HepG2 (cell line): ENCODE measurements at regions not wholly inside any gene's neighbourhood (a gene's known extent, or its start where the extent isn't known, plus 50 kb on each side); places are given as distances from the start of the nearest gene placed in this dataset.

Experiments used
- ATAC-seq: fragments of 200-7000 bp; cut with Tn5 transposase; 3 replicates; pipeline ENCODE4 v1.9.1; 2020; ENCODE audit warnings: mild to moderate bottlenecking, moderate library complexity
- BruUV-seq: library from RNA; stranded (reverse); fragments of 400-500 nt; replicated peaks from 2 replicates; lab custom pipeline; 2021; lab: Mats Ljungman, UMichigan
- CTCF ChIA-PET: fragments of 300-600 bp; formaldehyde crosslinking; extraction: SDS; loops from one replicate; lab custom pipeline; 2021; ENCODE audit warnings: low total read pairs, inconsistent platforms, low intra/inter-chr PET ratio; lab: Yijun Ruan, JAX
- POLR2A ChIA-PET: fragments of 350-600 bp; sonication (Branson Sonifier 250); formaldehyde crosslinking; loops from one replicate; lab custom pipeline; 2020; ENCODE audit warnings: antibody characterized with exemption, inconsistent platforms; lab: Yijun Ruan, JAX
- DNase-seq: peaks from one replicate; pipeline ENCODE4 v3.0.0-alpha.2; 2015; ENCODE audit warnings: low spot score
- FAIRE-seq: peaks from 3 replicates; lab custom pipeline; 2011; peaks lifted over from hg19 to GRCh38; lab: Jason Lieb, UNC
- H2AFZ ChIP-seq: one replicate; pipeline ENCODE4 v1.6.1; 2011; ENCODE audit warnings: low read length, inconsistent platforms
- H3K27ac ChIP-seq: fragments of 300-600 bp; 3 replicates; pipeline ENCODE4 v1.8.0; 2011; ENCODE audit warnings: mixed run types, mild to moderate bottlenecking, mixed read lengths, low read length, inconsistent platforms; ENCODE audit not compliant: insufficient read depth; ENCODE audit errors: extremely low read length
- H3K27me3 ChIP-seq, 2 experiments: fragments of 200-600 bp in 1 of 2; 2 replicates in 1 of 2; 3 replicates in 1 of 2; pipeline versions ENCODE4 v1.6.0 to v1.8.0; 2011; ENCODE audit warnings: low read length in 2 of 2, mild to moderate bottlenecking in 2 of 2, moderate library complexity in 2 of 2, inconsistent platforms in 1 of 2; ENCODE audit not compliant: insufficient read depth in 2 of 2, control insufficient read depth in 1 of 2
- H3K36me3 ChIP-seq, 2 experiments: fragments of 200-600 bp in 1 of 2; replicated peaks in 1 of 2; 2 replicates in 1 of 2; 3 replicates in 1 of 2; pipeline versions ENCODE4 v1.5.1 to v1.8.0; 2011; ENCODE audit warnings: low read length in 2 of 2, inconsistent platforms in 1 of 2; ENCODE audit not compliant: insufficient read depth in 2 of 2, control insufficient read depth in 1 of 2
- H3K4me1 ChIP-seq: 2 replicates; pipeline ENCODE4 v1.5.1; 2012; ENCODE audit warnings: low read length, inconsistent platforms; ENCODE audit not compliant: insufficient read depth
- H3K4me2 ChIP-seq: 2 replicates; pipeline ENCODE4 v1.6.0; 2011; ENCODE audit warnings: low read depth, low read length, inconsistent platforms
- H3K4me3 ChIP-seq, 3 experiments: fragments of 200-600 bp in 1 of 3; sonication (generic), shearing (Covaris generic) in 1 of 3; replicated peaks in 1 of 3; 2 replicates each; pipeline ENCODE4 v1.5.1; 2011 to 2016; ENCODE audit warnings: low read length in 3 of 3, inconsistent platforms in 2 of 3, low read depth in 2 of 3, mild to moderate bottlenecking in 2 of 3, control low read depth in 1 of 3, mixed read lengths in 1 of 3; ENCODE audit not compliant: insufficient read depth in 1 of 3
- H3K79me2 ChIP-seq: one replicate; pipeline ENCODE4 v1.6.1; 2011; ENCODE audit warnings: low read length, inconsistent platforms; ENCODE audit not compliant: insufficient read depth
- H3K9ac ChIP-seq: 2 replicates; pipeline ENCODE4 v1.6.0; 2011; ENCODE audit warnings: mild to moderate bottlenecking, low read depth, low read length, inconsistent platforms; ENCODE audit not compliant: insufficient read depth
- H3K9me3 ChIP-seq: 2 replicates; pipeline ENCODE4 v1.5.1; 2012; ENCODE audit warnings: mild to moderate bottlenecking, low read length
- H4K20me1 ChIP-seq: 2 replicates; pipeline ENCODE4 v1.6.0; 2011; ENCODE audit warnings: inconsistent platforms, mild to moderate bottlenecking, low read length, moderate library complexity; ENCODE audit not compliant: insufficient read depth
- ZBTB42 ChIP-seq: sonication (generic); formaldehyde crosslinking; IDR thresholded peaks from 2 replicates; pipeline ENCODE4 v1.5.0; 2020; ENCODE audit warnings: mild to moderate bottlenecking, missing genetic modification reagents
- ZZZ3 ChIP-seq: sonication (generic); formaldehyde crosslinking; IDR thresholded peaks from 2 replicates; pipeline ENCODE4 v1.4.0; 2020; ENCODE audit warnings: missing genetic modification reagents, mild to moderate bottlenecking, borderline replicate concordance
- in situ Hi-C: cut with HindIII; loops from 2 replicates; pipeline ENCODE4 v1.10.0; 2017; ENCODE audit warnings: low pct_unique_long_range_greater_than_20kb; ENCODE audit not compliant: extremely low pct_ligation_motif_present
- intact Hi-C: fragments of 100-400 bp; cut with micrococcal nuclease; formaldehyde crosslinking; loops from one replicate; pipeline ENCODE4 v1.10.0; 2022; ENCODE audit not compliant: unreplicated experiment
- TF ChIP-seq, protein P1 (sequence below): sonication (generic); formaldehyde crosslinking; IDR thresholded peaks from 2 replicates; pipeline ENCODE4 v1.4.0; 2020; ENCODE audit warnings: missing genetic modification reagents, borderline replicate concordance
- TF ChIP-seq, protein P2 (sequence below): sonication (generic); formaldehyde crosslinking; IDR thresholded peaks from 2 replicates; pipeline ENCODE4 v1.4.0; 2020; ENCODE audit warnings: low read depth, mild to moderate bottlenecking, missing genetic modification reagents

DNA sequence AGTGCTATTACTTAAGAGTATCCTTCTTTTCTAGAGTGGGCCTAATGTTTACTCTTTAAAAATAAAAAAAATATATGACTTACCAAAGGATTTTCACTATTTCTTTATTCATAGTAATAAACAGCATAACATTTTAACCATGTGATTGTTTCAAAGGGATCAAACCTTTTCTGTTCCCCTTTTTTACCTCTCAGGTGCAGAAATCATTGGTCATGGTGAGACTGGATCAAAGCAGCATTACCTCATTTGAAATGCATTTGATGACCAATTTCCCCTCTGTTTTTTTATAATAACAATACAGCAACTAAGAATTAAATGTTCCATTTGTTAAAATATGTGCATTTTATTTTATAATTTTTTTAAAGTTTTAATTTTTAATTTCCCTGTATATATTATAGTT is 598.0 kb upstream of the RGMB start:
- TF ChIP-seq, protein P1, sequence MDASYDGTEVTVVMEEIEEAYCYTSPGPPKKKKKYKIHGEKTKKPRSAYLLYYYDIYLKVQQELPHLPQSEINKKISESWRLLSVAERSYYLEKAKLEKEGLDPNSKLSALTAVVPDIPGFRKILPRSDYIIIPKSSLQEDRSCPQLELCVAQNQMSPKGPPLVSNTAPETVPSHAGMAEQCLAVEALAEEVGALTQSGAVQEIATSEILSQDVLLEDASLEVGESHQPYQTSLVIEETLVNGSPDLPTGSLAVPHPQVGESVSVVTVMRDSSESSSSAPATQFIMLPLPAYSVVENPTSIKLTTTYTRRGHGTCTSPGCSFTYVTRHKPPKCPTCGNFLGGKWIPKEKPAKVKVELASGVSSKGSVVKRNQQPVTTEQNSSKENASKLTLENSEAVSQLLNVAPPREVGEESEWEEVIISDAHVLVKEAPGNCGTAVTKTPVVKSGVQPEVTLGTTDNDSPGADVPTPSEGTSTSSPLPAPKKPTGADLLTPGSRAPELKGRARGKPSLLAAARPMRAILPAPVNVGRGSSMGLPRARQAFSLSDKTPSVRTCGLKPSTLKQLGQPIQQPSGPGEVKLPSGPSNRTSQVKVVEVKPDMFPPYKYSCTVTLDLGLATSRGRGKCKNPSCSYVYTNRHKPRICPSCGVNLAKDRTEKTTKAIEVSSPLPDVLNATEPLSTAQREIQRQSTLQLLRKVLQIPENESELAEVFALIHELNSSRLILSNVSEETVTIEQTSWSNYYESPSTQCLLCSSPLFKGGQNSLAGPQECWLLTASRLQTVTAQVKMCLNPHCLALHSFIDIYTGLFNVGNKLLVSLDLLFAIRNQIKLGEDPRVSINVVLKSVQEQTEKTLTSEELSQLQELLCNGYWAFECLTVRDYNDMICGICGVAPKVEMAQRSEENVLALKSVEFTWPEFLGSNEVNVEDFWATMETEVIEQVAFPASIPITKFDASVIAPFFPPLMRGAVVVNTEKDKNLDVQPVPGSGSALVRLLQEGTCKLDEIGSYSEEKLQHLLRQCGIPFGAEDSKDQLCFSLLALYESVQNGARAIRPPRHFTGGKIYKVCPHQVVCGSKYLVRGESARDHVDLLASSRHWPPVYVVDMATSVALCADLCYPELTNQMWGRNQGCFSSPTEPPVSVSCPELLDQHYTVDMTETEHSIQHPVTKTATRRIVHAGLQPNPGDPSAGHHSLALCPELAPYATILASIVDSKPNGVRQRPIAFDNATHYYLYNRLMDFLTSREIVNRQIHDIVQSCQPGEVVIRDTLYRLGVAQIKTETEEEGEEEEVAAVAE = no peak
- TF ChIP-seq ZBTB42 (CRISPR knock-in tag) (no peak), ZZZ3 (CRISPR knock-in tag) (no peak)
- TF ChIP-seq, protein P2, sequence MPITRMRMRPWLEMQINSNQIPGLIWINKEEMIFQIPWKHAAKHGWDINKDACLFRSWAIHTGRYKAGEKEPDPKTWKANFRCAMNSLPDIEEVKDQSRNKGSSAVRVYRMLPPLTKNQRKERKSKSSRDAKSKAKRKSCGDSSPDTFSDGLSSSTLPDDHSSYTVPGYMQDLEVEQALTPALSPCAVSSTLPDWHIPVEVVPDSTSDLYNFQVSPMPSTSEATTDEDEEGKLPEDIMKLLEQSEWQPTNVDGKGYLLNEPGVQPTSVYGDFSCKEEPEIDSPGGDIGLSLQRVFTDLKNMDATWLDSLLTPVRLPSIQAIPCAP = no peak
- in situ Hi-C loops = no loop called here

More for the DNA sequence above, 598.0 kb upstream of the RGMB start:
- H3K9ac ChIP-seq = no peak overlapping the region
- no peak overlapping the region for H3K27ac ChIP-seq
- no peaks in the 10 kb centered on the region for H3K36me3 ChIP-seq
- no peaks in the 10 kb centered on the region for H4K20me1 ChIP-seq
- H2AFZ ChIP-seq = no peak overlapping the region
- ChIA-PET POLR2A (no interaction called here), CTCF (no interaction called here)
- no peaks in the 10 kb centered on the region for H3K79me2 ChIP-seq
- no TSS peak for BruUV-seq
- H3K9me3 ChIP-seq = no peaks in the 10 kb centered on the region; the same call in 1 of the 2 replicates
- no peaks in the 10 kb centered on the region for H3K4me1 ChIP-seq
- H3K4me2 ChIP-seq = no peak overlapping the region
- intact Hi-C loops = no loop called here
- H3K4me3 ChIP-seq = no peak overlapping the region
- DNase-seq = no peak
- no peaks in the 10 kb centered on the region for H3K27me3 ChIP-seq
- FAIRE-seq = no peak
- ATAC-seq = no peak
